Astrocyte of the cerebellum (primary cell): ENCODE measurements at regions not wholly inside any gene's neighbourhood (a gene's known extent, or its start where the extent isn't known, plus 50 kb on each side); places are given as distances from the start of the nearest gene placed in this dataset.

Experiments
- DNase-seq: peaks from one replicate; pipeline ENCODE4 v3.0.0-alpha.2; 2011; ENCODE audit warnings: low read depth
- H3K4me3 ChIP-seq: 2 replicates; pipeline ENCODE4 v1.5.1; 2011; ENCODE audit warnings: mild to moderate bottlenecking, low read depth, low read length, moderate library complexity
- CTCF ChIP-seq: IDR thresholded peaks from 2 replicates; pipeline ENCODE4 v1.5.1; 2012; ENCODE audit warnings: low read length, low read depth, moderate library complexity, mild to moderate bottlenecking; ENCODE audit errors: missing control alignments
- in situ Hi-C: cut with HindIII; loops from 2 replicates; pipeline ENCODE4 v1.10.0; 2017; ENCODE audit warnings: low sequenced_read_pairs

GRCh38 chr20:60262967-60263603 lies 304.9 kb downstream of the CDH26 start:
- peak; percentile 47 for TF ChIP-seq CTCF
- DNase-seq: no peak
- H3K4me3 ChIP-seq: no peak overlapping the region
- in situ Hi-C loops: no loop called here

GRCh38 chr20:60263725-60264709 lies 305.8 kb downstream of the CDH26 start:
- no peak for TF ChIP-seq CTCF
- in situ Hi-C loops: no loop called here
- no peak overlapping the region for H3K4me3 ChIP-seq

GRCh38 chr20:60266177-60266823 lies 308.1 kb downstream of the CDH26 start:
- TF ChIP-seq CTCF: no peak
- DNase-seq: no peak
- no peak overlapping the region for H3K4me3 ChIP-seq
- in situ Hi-C loops: no loop called here

More at GRCh38 chr20:60263725-60264709, 305.8 kb downstream of the CDH26 start:
- DNase-seq: no peak

GRCh38 chr20:60268491-60268890 lies 310.3 kb downstream of the CDH26 start:
- no peak overlapping the region for H3K4me3 ChIP-seq
- DNase-seq: no peak
- in situ Hi-C loops: no loop called here
- TF ChIP-seq CTCF: no peak

GRCh38 chr20:60269573-60270162 lies 311.4 kb downstream of the CDH26 start:
- in situ Hi-C loops: no loop called here
- H3K4me3 ChIP-seq: no peak overlapping the region
- DNase-seq: no peak
- no peak for TF ChIP-seq CTCF

- H3K4me3 ChIP-seq: no peak overlapping the region
- no peak for TF ChIP-seq CTCF
- DNase-seq: no peak
- in situ Hi-C loops: no loop called here
Observed at GRCh38 chr20:60270341-60270740, 312.1 kb downstream of the CDH26 start.
